Activated T-cell treated with anti-CD3 and anti-CD28 coated beads, Interleukin-2, amount 50 U/mL, for 48 hours (primary cell): ENCODE measurements at regions not wholly inside any gene's neighbourhood (a gene's known extent, or its start where the extent isn't known, plus 50 kb on each side); places are given as distances from the start of the nearest gene placed in this dataset.
"Not testable (repeated sequence)": the region's sequence is repeated elsewhere in the genome, so short reads cannot be mapped to it uniquely, and the experiment has no call there.

Experiments used
- DNase-seq, 2 experiments: peaks; one replicate each; pipeline ENCODE4 v3.0.0-alpha.2; 2020

- no peak for DNase-seq
Measured at GRCh38 chr18:1578505-1578904, 673.8 kb downstream of the ADCYAP1 start.

- DNase-seq = no peak
Measured at GRCh38 chr18:1581581-1581980, 676.9 kb downstream of the ADCYAP1 start.

GRCh38 chr18:1585881-1586488 is 681.3 kb downstream of the ADCYAP1 start:
- DNase-seq = no peak

- DNase-seq = no peak
Measured at GRCh38 chr18:1593091-1593490, 688.4 kb downstream of the ADCYAP1 start.

- DNase-seq = no peak
Measured at GRCh38 chr18:1595195-1595594, 690.5 kb downstream of the ADCYAP1 start.

GRCh38 chr18:1599196-1599595 is 694.5 kb downstream of the ADCYAP1 start:
- no peak for DNase-seq

- DNase-seq = no peak
Measured at GRCh38 chr18:1604751-1605150, 700.1 kb downstream of the ADCYAP1 start.

- DNase-seq = no peak
Measured at GRCh38 chr18:1618364-1618763, 713.7 kb downstream of the ADCYAP1 start.

- no peak for DNase-seq
Measured at GRCh38 chr18:1619507-1619906, 714.8 kb downstream of the ADCYAP1 start.

- DNase-seq = no peak
Measured at GRCh38 chr18:1624612-1625011, 719.9 kb downstream of the ADCYAP1 start.

GRCh38 chr18:1627494-1627893 is 722.8 kb downstream of the ADCYAP1 start:
- no peak for DNase-seq

GRCh38 chr18:1648712-1649111 is 744.0 kb downstream of the ADCYAP1 start:
- DNase-seq = no peak

- DNase-seq = no peak
Measured at GRCh38 chr18:1652018-1652417, 747.3 kb downstream of the ADCYAP1 start.

GRCh38 chr18:1653873-1654272 is 749.2 kb downstream of the ADCYAP1 start:
- no peak for DNase-seq

GRCh38 chr18:1657876-1658275 is 753.2 kb downstream of the ADCYAP1 start:
- no peak for DNase-seq

GRCh38 chr18:1658908-1659566 is 754.4 kb downstream of the ADCYAP1 start:
- no peak for DNase-seq

GRCh38 chr18:1663879-1664705 is 759.4 kb downstream of the ADCYAP1 start:
- peak; percentile 49 for DNase-seq

GRCh38 chr18:1665079-1665478 is 760.4 kb downstream of the ADCYAP1 start:
- no peak for DNase-seq

GRCh38 chr18:1668279-1668678 is 763.6 kb downstream of the ADCYAP1 start:
- no peak for DNase-seq

GRCh38 chr18:1671710-1672109 is 767.0 kb downstream of the ADCYAP1 start:
- DNase-seq = not testable (repeated sequence)

- DNase-seq = no peak
Measured at GRCh38 chr18:1676387-1676786, 771.7 kb downstream of the ADCYAP1 start.

- no peak for DNase-seq
Measured at GRCh38 chr18:1680108-1680507, 775.4 kb downstream of the ADCYAP1 start.

- DNase-seq = no peak
Measured at GRCh38 chr18:1691863-1692262, 787.2 kb downstream of the ADCYAP1 start.

- no peak for DNase-seq
Measured at GRCh38 chr18:1708006-1708405, 803.3 kb downstream of the ADCYAP1 start.
